ENCODE measurements at regions not wholly inside any gene's neighbourhood (a gene's known extent, or its start where the extent isn't known, plus 50 kb on each side); places are given as distances from the start of the nearest gene placed in this dataset.

GRCh38 chr5:83404182-83404716, 67.3 kb upstream of the VCAN start:
- no peak for DNase-seq (ENCODE audit: low read depth, low spot score)
- H3K9ac ChIP-seq (ENCODE audit: control insufficient read depth, insufficient read depth, low read length) = no peak overlapping the region
- no peak overlapping the region for H3K27ac ChIP-seq (ENCODE audit: control insufficient read depth, insufficient read depth)
- H3K36me3 ChIP-seq (ENCODE audit: control insufficient read depth in 2 of 2, insufficient read depth in 2 of 2, low read length in 1 of 2) = no peaks in the 10 kb centered on the region
- no peak overlapping the region for H2AFZ ChIP-seq (ENCODE audit: control insufficient read depth, low read depth, low read length)
- no peaks in the 10 kb centered on the region for H4K20me1 ChIP-seq (ENCODE audit: control insufficient read depth, insufficient read depth)
- ChIA-PET CTCF (interaction anchor here (1.7 kb wide), 1 partner anchor 9 kb away, joined by 9 read pairs; no protein-coding TSS in a partner anchor), POLR2A (interaction anchor here (0.5 kb wide), 1 partner anchor 307 kb away, joined by 3 read pairs; no protein-coding TSS in a partner anchor), RAD21 (ENCODE audit: unreplicated experiment) (no interaction called here), SMC1A (ENCODE audit: uncharacterized antibody, unreplicated experiment) (interaction anchor here (1.4 kb wide), 1 partner anchor 11 kb away, joined by 3 read pairs; no protein-coding TSS in a partner anchor)
- in situ Hi-C loops (cut with MboI) (no loop called here), intact Hi-C loops (cut with micrococcal nuclease; ENCODE audit: unreplicated experiment) (no loop called here)
- no peaks in the 10 kb centered on the region; the same call in 2 of the 3 replicates for H3K9me3 ChIP-seq (replicated peaks; ENCODE audit: control insufficient read depth, insufficient read depth, low read length)
- no peak overlapping the region for H3K4me3 ChIP-seq
- WGBS (ENCODE audit: insufficient coverage, insufficient replicate concordance, low lambda C conversion rate, missing lambda C conversion rate) = 60% methylated on average over 3 of the region's 3 CpGs
- no peaks in the 10 kb centered on the region for H3K79me2 ChIP-seq (ENCODE audit: control insufficient read depth, insufficient read depth, low read length)
- peaks cover 16% of the 10 kb centered on the region for H3K4me1 ChIP-seq (ENCODE audit: control insufficient read depth, insufficient read depth, low read length)
- ATAC-seq = no peak
- no peak overlapping the region for H3K4me2 ChIP-seq (ENCODE audit: control insufficient read depth, insufficient read depth)
- BruUV-seq (replicated peaks) = no TSS peak
- FAIRE-seq = no peak
- no peaks in the 10 kb centered on the region for H3K27me3 ChIP-seq (replicated peaks in 1 of 2; ENCODE audit: control insufficient read depth in 2 of 2, insufficient read depth in 2 of 2, low read length in 1 of 2)
- no peak for TF ChIP-seq RAD51 (IDR thresholded peaks at IDR 0.05)
- no peak for TF ChIP-seq NFXL1 (IDR thresholded peaks at IDR 0.05; ENCODE audit: borderline replicate concordance)
- no peak for TF ChIP-seq BHLHE40 (IDR thresholded peaks at IDR 0.05; ENCODE audit: borderline replicate concordance in 1 of 2, low read depth in 2 of 2, low read length in 1 of 2)
- no peak for TF ChIP-seq ZNF274 (IDR thresholded peaks at IDR 0.05; ENCODE audit: insufficient read depth, insufficient read length)
- no peak for TF ChIP-seq ATF7 (IDR thresholded peaks at IDR 0.05; ENCODE audit: low read depth)
- no peak for TF ChIP-seq WRNIP1 (IDR thresholded peaks at IDR 0.05; ENCODE audit: borderline replicate concordance, low read depth, low read length)
- TF ChIP-seq HDGF (IDR thresholded peaks at IDR 0.05) = no peak
- no peak for TF ChIP-seq MEF2A (IDR thresholded peaks at IDR 0.05; ENCODE audit: insufficient read depth, low read depth, low read length)
- TF ChIP-seq RBBP5 (conservative IDR thresholded peaks at IDR 0.05) = no peak
- TF ChIP-seq ZZZ3 (IDR thresholded peaks at IDR 0.05; ENCODE audit: control insufficient read depth, insufficient read length, low read depth) = no peak
- no peak for TF ChIP-seq MLLT1 (IDR thresholded peaks at IDR 0.05)
- no peak for TF ChIP-seq SPI1 (IDR thresholded peaks at IDR 0.05; ENCODE audit: borderline replicate concordance, insufficient read depth, low read depth, low read length)
- TF ChIP-seq TARDBP (IDR thresholded peaks at IDR 0.05; ENCODE audit: borderline replicate concordance) = no peak
- no peak for TF ChIP-seq PML (IDR thresholded peaks at IDR 0.05; ENCODE audit: low read length)
- no peak for TF ChIP-seq NR2F1 (conservative IDR thresholded peaks at IDR 0.05)
- no peak for TF ChIP-seq JUNB (IDR thresholded peaks at IDR 0.05)
